GM12892 (cell line): ENCODE measurements at regions not wholly inside any gene's neighbourhood (a gene's known extent, or its start where the extent isn't known, plus 50 kb on each side); places are given as distances from the start of the nearest gene placed in this dataset.

Experiments used
- POLR2A ChIP-seq: IDR thresholded peaks from 2 replicates; pipeline ENCODE4 v1.6.1; 2011; ENCODE audit warnings: low read depth, low read length, control low read depth
- POLR2AphosphoS5 ChIP-seq: IDR thresholded peaks from 2 replicates; pipeline ENCODE4 v1.6.1; 2011; ENCODE audit warnings: low read depth, low read length, control low read depth

DNA sequence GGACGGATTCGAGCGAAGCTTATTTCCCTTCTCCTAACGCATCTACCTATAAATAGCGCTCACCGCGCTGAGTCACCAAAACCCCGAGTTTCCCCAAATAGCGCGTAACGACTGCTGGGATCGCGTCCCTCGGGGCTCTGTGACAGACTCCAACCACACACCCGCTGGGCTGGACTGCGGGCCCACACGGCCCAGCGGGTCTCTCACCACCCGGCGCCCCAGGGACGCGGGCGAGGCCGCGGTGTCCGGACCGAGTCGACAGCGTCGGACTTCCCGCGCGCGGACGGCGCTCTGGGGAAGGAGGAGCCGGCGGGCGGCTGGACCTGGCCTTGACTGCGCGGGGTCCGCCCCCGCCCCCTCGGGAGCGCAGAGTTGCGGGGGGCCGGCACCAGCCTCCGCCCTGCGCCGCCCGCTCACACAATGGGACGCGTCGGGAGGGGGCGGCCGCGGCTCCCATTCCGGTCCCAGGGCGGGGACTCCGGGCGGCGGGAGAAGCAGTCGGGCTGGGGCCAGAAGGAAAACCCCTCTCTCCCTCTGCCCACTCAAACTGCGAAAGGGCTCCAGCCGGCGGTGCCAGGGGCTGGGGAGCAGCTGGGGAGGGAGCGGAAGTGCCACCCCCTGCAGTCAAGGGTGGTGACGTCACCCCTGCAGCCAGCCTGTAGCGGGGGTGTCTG, 108.8 kb downstream of the KCNRG start:
- TF ChIP-seq POLR2AphosphoS5 (no peak), POLR2A (peak; percentile 53; the same call in 1 of the 2 replicates)
